HG03159 (cell line): ENCODE measurements at regions not wholly inside any gene's neighbourhood (a gene's known extent, or its start where the extent isn't known, plus 50 kb on each side); places are given as distances from the start of the nearest gene placed in this dataset.

Experiments used
- ATAC-seq: cut with Tn5 transposase; IDR thresholded peaks from one replicate; pipeline ENCODE4 v1.9.1; 2021; ENCODE audit warnings: mild to moderate bottlenecking, moderate library complexity; ENCODE audit not compliant: unreplicated experiment

- no peak for ATAC-seq
Measured at GRCh38 chr1:83596331-83596730, 402.6 kb downstream of the TTLL7 start.

- no peak for ATAC-seq
Measured at GRCh38 chr1:83593073-83593472, 405.9 kb downstream of the TTLL7 start.

- ATAC-seq: no peak
Measured at GRCh38 chr1:83588140-83588539, 410.8 kb downstream of the TTLL7 start.

- ATAC-seq: no peak
Measured at GRCh38 chr1:83583351-83584014, 415.4 kb downstream of the TTLL7 start.

- ATAC-seq: no peak
Measured at GRCh38 chr1:83581747-83582146, 417.2 kb downstream of the TTLL7 start.

GRCh38 chr1:83574791-83575190 is 424.1 kb downstream of the TTLL7 start:
- ATAC-seq: no peak

- no peak for ATAC-seq
Measured at GRCh38 chr1:83573776-83574175, 425.2 kb downstream of the TTLL7 start.

- no peak for ATAC-seq
Measured at GRCh38 chr1:83571536-83571935, 427.4 kb downstream of the TTLL7 start.

GRCh38 chr1:83561346-83561745 is 437.6 kb downstream of the TTLL7 start:
- ATAC-seq: no peak

- no peak for ATAC-seq
Measured at GRCh38 chr1:83559129-83559840, 439.6 kb downstream of the TTLL7 start.

GRCh38 chr1:83555871-83556270 is 443.1 kb downstream of the TTLL7 start:
- ATAC-seq: no peak

GRCh38 chr1:83554174-83554573 is 444.8 kb downstream of the TTLL7 start:
- ATAC-seq: no peak

- no peak for ATAC-seq
Measured at GRCh38 chr1:83552820-83553219, 446.1 kb downstream of the TTLL7 start.

GRCh38 chr1:83548311-83548710 is 450.6 kb downstream of the TTLL7 start:
- ATAC-seq: no peak

GRCh38 chr1:83547901-83548300 is 451.0 kb downstream of the TTLL7 start:
- ATAC-seq: no peak

GRCh38 chr1:83546874-83547273 is 452.1 kb downstream of the TTLL7 start:
- no peak for ATAC-seq

GRCh38 chr1:83545066-83545862 is 453.7 kb downstream of the TTLL7 start:
- ATAC-seq: no peak

GRCh38 chr1:83543222-83543973 is 455.5 kb downstream of the TTLL7 start:
- no peak for ATAC-seq

- no peak for ATAC-seq
Measured at GRCh38 chr1:83531521-83532309, 467.2 kb downstream of the TTLL7 start.

GRCh38 chr1:83530506-83530905 is 468.4 kb downstream of the TTLL7 start:
- ATAC-seq: no peak
